NCI-H446 (cell line): ENCODE measurements at regions not wholly inside any gene's neighbourhood (a gene's known extent, or its start where the extent isn't known, plus 50 kb on each side); places are given as distances from the start of the nearest gene placed in this dataset.
"Not testable (repeated sequence)": the region's sequence is repeated elsewhere in the genome, so short reads cannot be mapped to it uniquely, and the experiment has no call there.

Source experiments
- DNase-seq, 2 experiments: peaks; one replicate each; lab custom pipeline; 2025; lab: John Stamatoyannopoulos, UW

DNA sequence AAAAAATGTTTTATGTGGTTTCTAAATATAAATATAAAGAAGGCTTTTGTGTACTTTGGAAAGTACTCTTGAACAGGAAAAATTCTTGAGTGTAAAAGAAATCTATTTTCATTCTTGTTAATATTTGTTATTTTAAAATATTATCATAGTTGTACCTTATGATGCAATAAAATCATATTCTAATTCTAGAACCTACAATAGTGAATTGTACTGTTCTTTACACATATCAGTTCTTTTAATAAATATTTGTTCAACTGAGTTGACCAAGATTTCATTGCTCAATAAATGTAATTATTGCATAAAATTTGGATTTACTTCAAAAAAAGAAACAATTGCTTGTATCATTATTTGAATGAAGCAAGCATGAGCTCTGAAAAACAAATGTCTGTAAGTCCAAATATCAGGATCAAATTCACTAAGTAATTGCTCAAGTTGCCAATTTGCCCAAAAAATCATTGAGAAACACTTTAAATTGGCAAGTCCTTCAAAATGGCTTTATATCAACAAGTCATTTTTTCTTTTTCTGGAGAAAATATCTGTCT lies 191.6 kb upstream of the SLC16A7 start:
- DNase-seq, result no peak

DNA sequence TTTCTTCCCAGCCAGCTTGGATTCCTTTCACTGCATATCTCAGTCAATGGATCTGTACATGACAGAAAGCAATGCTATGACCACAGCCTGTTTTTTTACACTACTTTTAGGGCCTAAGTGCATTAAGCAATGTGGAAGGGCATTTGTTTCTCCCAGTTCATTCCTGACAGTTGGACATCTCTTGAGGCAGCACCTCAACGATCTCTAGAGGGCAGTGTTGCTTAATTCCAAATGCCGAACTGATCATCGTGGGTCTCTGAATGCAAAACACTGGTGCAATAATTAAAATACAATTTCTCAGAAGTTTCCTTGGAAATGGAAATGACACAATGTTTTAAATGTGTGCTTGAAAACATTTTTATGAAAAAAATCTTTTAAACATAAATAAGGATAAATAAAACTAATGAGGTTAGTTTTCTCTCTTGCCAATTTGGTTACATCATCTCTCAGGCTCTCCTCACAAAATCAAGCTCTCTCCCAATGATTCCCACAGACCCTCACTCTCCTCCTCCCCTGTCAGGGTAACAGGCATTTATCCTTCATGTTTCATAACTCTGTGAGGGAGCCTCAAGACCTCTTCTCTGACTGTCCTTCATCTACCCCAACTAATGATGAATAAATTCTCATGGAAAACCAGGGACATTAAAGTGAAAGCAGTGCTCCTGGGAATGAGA lies 192.4 kb upstream of the SLC16A7 start:
- peak in 1 of 2 experiments; percentile 71 for DNase-seq

DNA sequence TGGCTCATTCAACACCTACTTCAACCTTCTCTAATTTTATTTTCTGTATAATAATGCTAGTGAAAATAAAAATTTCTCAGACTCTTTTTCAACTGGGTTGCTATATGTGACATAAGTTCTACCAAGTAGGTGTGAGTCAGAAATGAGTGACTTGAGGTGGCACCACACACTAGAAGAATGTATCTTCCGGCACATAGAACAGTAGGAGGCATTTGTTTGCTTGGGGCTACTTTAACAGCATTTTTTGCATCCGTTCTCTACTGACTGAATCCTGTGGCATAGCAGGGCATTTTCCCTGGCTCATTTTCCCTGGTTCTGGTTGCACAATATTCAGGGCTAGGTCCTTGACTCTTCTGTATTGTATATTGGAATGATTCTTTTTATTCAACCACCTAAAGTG lies 194.0 kb upstream of the SLC16A7 start:
- DNase-seq, result no peak

DNA sequence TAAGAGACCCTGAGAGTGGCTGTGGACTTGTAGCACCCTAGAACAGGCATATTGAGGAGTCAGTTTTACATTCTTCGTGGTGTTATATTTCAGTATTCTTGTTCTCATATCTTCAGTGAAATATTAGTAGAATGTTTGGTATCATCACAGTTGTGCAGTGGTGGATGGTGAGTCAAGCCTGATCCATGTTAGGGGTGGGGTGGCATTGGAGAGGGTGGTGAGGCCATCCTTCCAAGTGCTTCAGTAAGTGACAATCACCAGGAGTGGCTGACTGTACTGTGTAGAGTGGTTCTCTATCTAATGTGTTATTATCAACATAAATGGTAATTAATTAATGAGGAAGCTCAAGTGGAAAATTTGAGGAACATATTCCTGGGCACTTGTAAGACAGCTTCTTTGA lies 197.7 kb upstream of the SLC16A7 start:
- no peak for DNase-seq

DNA sequence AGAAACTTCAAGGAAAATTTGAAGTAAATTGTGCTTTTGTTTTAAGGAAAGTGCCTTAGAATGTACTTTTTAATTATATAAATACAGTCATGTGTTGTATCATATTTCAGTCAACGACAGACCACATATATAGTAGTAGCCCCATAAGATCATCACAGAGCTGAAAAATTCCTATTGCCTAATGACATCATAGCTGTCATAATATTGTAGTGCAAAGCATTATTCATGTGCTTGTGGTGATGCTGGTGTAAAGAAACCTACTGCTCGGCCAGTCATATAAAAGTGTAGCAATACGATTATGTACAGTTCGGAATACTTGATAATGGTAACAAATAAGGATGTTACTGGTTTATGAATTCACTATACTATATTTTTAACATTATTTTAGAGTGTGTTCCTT lies 198.9 kb upstream of the SLC16A7 start:
- no peak for DNase-seq

DNA sequence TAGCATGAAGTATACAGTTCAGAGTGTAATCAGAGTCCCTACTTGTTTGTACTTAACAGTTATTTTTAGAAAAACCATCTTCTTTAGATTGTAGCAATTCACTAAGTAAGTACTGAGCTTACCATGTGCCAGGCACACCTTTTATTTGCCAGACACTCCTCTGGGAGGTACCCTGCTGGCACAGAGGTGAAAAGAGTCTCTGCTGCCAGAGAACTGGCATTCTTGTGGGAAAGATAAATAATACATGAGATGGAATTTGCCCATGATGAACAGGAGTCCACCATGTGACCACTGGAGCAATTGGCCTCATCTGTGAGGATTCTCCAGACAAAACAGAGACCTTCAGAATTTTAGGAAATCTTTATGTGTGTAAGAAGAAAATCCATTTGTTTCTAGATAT lies 199.3 kb upstream of the SLC16A7 start:
- no peak for DNase-seq

DNA sequence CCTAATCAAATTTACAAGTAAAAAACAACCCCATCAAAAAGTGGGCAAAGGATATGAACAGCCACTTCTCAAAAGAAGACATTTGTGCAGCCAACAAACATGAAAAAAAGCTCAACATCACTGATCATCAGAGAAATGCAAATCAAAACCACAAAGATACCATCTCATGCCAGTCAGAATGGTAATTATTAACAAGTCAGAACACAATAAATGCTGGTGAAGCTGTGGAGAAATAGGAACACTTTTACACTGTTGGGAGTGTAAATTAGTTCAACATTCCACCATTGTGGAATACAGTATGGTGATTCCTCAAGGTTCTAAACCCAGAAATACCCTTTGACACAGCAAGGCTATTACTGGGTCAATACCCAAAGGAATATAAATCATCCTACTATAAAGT lies 200.5 kb upstream of the SLC16A7 start:
- not testable (repeated sequence) for DNase-seq

DNA sequence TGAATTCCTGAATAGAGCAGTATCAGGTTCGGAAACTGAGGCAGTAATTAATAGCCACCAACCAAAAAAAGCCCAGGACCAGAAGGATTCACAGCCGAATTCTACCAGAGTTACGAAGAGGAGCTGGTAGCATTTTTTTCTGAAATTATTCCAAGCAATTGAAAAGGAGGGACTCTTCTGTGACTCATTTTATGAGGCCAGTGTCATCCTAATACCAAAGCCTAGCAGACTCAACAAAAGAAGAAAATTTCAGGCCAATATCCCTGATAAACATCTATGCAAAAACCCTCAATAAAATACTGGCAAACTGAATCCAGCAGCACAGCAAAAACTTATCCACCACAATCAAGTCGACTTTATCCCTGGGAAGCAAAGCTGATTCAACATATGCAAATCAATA lies 202.3 kb upstream of the SLC16A7 start:
- no peak for DNase-seq

DNA sequence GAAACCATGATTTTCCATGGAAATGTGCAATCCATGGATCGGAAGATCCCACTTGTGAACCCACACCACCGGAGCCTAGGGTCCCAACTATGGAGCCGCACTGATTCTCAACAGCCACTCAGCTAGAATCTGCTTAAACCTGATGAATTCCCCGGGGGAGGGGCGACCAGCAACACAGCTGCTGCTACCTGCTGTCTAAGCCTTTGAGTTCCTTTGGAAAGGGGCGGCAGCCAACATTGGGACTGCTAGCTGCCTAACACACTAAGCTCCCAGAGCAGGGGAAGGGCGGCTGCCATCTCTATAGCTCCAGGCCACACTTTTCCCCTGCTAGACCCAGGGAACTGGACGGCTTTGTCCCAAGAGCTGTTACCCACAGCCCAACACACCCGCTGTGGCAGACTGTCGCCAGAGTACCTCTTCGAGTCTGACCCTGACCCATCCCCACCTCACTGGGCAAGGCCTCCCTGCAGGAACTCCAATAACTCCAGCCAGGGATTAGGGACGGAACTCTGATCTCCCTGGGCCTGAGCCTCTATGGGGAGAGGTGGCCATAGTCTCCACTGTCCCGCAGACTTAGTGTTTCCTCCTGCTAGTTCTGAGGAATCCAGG lies 205.8 kb upstream of the SLC16A7 start:
- no peak for DNase-seq

DNA sequence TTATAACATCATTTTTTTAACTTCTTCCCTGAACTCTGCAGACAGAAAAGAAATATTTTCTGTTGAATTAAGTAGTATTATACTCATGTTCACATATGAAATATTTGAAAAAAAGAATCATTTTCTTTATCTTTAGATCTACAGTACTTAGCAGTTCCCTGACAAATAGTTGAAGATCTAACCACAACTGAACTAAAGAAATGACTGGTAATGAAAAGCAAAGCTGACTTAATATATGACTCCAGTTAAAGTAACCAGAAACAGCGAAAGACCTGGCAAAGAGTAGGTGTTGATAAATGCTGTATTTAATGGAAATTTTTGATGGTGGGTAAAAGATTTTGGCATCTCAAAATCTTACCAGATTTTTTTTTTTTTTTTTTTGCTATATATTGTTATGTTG lies 207.1 kb upstream of the SLC16A7 start:
- no peak for DNase-seq

DNA sequence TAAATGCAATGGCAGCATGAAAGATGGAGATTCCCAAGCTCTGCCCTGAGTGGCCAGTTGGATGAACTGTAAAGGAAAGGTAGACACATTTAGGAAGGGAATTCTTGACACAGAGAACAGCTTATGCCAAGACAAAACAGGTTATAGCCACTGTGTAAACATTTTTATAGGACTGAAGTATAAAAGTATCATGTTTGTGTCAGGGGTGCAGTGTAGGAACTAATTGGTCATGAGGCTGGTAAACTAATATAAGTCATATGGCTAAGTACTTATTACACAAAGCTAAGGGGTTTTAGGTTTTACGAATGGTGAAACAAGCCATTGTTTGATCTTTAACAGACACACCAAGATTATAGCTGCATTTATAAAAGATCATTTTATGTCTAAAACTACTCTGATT lies 207.7 kb upstream of the SLC16A7 start:
- DNase-seq, result no peak

DNA sequence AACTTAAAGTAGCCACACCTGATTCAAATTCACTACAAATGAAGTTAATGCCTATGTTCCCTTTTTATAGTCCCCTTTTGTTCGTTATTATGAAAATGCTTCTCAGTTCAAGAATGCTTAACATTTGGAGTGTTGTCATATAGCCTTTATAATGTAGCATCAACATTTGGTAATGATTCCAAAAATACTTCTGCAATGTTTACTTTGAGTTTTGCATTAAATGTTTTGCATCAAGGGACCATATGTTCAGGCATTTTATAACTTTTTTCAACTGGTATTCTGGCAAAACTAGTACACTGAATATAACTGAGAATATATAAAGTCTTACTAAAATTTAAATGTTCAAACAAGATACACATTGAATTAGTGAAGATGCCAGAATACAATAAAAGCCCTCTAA lies 209.6 kb upstream of the SLC16A7 start:
- DNase-seq, result no peak

DNA sequence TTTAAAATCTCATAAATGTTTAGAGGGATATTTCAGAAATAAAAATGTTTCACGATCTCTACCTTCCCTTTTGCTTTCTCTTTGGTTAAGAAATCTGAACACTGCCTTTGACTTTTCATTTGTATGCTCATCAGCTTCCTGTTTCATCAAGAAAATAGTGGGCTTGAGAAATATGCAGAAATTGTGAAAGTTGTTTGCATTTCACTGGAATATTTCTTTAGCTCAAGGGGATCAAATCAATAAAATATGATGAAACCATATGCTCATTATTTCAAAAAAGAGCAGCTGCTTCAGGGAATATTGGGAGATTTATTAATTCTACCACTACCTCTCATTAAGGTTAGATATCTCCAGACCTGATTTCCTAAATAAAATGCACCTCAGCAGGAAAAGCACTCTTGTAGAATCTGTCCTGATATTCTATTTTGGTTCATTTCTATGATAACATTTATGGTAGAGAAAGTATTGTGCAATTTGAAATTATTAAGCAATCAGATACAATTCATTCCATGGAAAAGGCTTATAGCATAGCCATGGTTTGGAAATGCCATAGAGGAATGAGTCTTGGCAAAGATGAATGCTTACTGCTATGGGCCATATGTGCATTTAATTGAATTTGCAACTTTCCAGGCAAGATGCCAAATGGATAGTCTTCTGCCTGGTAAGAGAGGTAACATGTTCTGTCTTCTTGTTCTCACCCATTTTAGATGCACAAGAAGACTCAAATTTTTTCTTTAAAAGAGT lies 212.6 kb upstream of the SLC16A7 start:
- peak; percentile 57 to 89 for DNase-seq

DNA sequence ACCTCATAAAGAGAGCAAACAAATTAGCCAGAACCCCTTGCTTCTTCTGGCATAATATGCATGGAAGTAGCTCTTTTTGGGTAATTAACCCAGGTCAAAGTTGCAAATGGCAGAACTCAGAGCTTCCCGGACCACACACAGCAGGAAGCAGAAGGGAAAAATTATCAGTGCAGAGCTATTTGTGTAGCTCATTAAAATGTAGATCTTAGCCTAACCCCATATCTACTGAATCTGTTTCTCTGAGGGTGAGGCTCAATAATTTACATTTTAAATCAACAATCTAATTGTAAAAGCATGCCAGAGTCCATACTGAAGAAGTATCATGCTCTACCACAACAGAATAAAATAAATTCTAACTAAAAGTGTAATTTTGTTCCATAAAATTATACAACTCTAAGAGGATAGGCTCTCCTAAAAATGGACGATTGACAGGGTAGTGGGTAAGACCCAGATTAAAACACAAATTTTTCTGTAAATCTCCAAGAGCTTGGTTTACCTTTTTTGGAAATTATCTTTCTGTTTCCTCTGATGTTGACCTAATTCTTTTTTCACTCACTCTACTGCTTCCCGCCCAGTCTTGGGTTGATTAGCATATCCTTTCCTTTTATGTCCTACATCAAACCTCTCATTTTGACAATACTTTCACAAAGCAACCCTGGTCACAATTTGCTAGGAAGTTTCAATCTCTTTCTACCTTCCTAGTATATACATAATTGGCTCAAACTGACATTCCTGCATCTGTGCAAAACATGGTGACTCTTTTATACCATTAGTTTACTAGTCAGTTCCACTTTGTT lies 213.3 kb upstream of the SLC16A7 start:
- no peak for DNase-seq

DNA sequence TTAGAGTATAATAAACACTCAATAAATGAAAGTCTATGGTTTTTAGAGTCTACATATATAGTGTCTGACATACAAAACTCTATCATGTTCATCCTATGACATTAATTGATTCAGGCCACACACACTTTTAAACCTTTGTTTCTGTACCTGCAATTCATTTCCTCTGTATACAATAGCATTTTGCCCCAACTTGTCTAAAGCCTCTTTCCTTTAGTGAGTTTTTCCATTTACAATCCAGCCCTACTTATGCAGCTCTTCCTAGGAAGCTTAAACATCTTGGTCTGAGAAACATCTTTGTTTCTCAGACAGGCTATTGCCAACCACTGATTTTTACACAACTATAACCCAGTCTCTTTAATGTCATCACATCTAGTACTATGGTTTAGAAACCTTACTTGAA lies 214.7 kb upstream of the SLC16A7 start:
- no peak for DNase-seq

DNA sequence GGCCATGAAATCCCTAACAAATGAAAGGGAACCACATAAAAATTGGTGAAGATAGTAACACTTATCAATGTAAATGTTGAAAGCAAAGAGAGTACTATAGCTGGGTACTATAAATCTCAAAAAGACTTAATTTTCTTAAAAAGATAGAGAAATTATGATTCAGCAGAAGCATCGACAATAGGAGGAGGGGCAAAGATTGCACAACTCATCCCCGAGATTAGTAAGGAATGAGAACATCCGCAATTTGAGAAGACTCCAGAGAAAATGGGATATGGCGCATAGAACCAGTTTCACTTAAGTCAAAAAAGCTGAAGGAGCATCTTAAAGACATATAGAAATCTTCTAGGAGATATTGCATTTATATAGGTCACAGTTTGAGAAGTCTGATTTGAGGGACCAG lies 220.2 kb upstream of the SLC16A7 start:
- DNase-seq, result no peak

DNA sequence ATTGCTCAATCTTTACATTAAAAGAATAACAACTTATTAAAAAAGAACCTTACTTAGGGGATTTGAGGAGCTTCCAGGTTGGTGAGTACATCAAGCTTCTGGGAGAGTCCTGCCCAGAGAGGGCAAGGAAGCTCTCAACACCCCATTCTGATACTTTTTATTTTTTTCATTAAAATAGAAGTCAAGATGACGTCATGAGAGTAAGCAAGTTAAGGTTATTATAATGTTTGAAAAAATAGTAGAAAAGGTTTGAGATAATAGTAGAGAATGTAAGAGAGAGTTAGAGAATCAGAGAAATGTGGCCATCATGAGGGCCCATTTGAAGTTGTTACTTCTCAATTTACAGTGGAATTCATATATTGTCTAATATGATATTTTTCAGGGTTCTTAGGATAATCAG lies 221.0 kb upstream of the SLC16A7 start:
- no peak for DNase-seq

DNA sequence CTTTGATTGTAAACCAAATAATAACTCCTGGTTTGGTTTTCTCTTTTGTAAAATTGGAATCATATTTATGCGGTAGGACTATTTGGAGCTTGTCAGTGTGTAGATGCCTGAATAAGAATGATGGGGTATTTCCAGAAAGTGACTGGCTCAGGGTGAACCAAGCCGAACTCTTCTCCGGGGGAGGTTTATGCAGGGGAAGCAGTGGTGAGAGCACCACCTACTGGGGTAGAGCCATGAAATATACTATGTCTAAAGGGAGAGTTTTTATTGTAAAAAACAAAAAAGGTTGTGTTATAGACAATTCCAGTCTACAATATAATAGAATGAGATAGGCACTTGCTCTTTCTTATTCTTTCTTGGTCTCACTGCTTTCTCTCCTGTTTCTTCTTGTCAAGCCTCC lies 222.9 kb upstream of the SLC16A7 start:
- peak in 1 of 2 experiments; percentile 3 for DNase-seq

DNA sequence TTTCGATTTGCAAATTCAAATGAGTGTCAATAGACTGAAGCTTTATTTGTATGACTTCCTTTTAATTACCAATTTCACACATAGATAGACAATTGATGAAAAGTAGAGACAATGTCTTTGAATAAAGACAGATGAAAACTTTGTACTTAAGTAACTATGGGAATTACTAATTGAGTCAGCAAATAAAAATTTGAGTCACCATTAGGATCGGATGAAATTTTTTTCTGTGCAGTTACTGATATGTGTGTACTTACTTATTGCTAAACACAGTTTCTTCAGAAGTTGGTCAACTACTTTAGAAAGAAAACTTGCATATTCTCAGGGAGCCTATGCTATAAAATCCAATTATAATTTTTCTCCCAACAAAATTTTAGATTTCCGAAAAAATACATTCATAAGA lies 224.9 kb upstream of the SLC16A7 start:
- no peak for DNase-seq

DNA sequence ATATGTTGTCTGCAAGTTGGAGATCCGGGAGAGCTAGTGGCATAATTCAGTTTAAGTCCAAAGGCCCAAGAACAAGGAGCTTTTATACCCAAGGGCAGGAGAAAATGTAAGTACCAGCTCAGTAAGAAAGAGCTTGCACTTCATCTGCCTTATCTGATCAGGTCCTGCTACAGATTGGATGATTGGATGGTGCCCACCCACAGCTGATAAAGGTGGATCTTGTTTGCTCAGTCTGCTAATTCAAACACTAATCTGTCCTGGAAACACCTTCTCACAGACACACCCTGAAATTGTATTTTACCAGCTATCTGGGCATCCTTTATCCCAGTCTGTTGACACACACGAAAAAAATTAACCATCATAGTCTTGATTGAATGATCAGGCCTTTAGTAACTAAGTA lies 230.7 kb upstream of the SLC16A7 start:
- DNase-seq, result no peak

DNA sequence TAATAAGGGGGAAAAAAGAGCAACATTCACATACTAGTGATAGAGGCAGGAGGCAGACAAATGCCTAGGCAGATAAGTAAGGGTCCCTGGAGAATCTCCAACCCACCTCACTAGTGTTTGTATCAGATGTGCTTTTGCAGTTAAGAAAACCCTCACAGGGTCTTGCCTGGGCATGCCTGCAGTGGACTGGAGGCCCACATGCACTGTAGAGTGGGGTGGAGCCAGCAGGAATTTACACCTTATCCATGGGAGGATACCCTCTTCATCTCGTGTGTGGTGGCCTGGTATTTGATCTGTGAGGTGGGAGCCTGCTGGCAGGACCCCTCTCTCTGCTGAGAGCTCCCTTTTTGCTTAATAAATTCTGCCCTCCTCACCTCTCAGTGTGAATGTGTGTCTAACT lies 238.0 kb upstream of the SLC16A7 start:
- no peak for DNase-seq

DNA sequence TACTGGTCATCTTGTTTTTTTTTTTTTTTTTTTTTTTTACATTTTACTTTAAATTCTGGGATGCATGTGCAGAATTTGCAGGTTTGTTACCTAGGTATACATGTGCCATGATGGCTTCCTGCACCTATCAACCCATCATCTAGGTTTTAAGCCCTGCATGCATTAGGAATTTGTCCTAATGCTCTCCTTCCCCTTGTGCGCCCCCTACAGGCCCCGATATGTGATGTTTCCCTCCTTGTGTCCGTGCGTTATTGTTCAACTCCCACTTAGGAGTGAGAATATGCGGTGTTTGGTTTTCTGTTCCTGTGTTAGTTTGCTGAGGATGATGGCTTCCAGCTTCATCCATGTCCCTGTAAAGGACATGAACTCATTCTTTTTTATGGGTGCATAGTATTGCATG lies 249.6 kb upstream of the SLC16A7 start:
- peak in 1 of 2 experiments; percentile 12 for DNase-seq
